Activated T-cell treated with anti-CD3 and anti-CD28 coated beads, Interleukin-2, amount 50 U/mL, for 4 hours (primary cell): ENCODE measurements at regions not wholly inside any gene's neighbourhood (a gene's known extent, or its start where the extent isn't known, plus 50 kb on each side); places are given as distances from the start of the nearest gene placed in this dataset.
"Not testable (repeated sequence)": the region's sequence is repeated elsewhere in the genome, so short reads cannot be mapped to it uniquely, and the experiment has no call there.

ENCODE experiments used
- ATAC-seq, 2 donors: fragments of 200-7000 bp; cut with Tn5 transposase; one replicate each; pipeline ENCODE4 v1.10.0; 2021
- DNase-seq: peaks from one replicate; pipeline ENCODE4 v3.0.0-alpha.2; 2020
- H3K27me3 Mint-ChIP-seq: one replicate; pipeline ENCODE4 v1.8.0; 2021; ENCODE audit warnings: low read depth, mixed read lengths
- H3K36me3 Mint-ChIP-seq: one replicate; pipeline ENCODE4 v1.8.0; 2022; ENCODE audit warnings: mixed read lengths; ENCODE audit not compliant: insufficient read depth
- H3K4me1 Mint-ChIP-seq: one replicate; pipeline ENCODE4 v1.8.0; 2021; ENCODE audit warnings: low read depth, mixed read lengths
- H3K4me3 Mint-ChIP-seq: one replicate; pipeline ENCODE4 v1.8.0; 2021; ENCODE audit warnings: mild to moderate bottlenecking, moderate library complexity, mixed read lengths
- H3K9me3 Mint-ChIP-seq: one replicate; pipeline ENCODE4 v1.8.0; 2021; ENCODE audit warnings: mixed read lengths

DNA sequence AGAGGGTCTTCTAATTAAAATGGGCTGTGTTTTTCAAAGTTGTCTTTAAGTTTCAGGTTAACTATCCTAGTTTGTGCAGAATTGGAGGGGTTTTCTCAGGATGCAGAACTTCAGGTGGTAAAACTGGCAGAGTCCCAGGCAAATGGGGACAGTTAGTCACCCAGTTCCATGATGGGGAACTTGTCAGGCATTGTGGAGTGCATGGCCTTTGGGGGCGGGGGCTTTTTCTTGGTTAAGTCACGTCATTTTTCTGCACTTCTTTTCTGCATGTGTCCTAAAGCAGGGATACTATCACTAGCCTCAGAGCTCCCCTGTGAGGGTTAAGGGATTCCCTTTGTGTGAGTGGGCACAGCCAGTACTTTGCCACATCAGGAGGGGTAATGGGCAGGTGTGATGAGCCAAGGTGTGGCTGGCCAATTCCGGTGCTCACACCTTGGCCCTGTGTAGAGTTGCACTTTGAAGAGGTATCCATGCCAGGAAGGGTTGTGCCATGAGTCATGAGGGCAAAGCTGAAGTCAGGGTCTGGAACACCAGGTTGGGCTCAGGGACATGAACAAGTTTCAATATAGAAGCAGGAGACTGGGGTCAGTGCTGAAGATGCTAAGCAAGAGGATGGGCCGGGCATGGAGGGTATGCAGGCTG is 126.0 kb upstream of the RREB1 start:
- ATAC-seq (no peak), DNase-seq (no peak)
- no peak overlapping the region for H3K4me3 Mint-ChIP-seq
- no peaks in the 10 kb centered on the region for H3K9me3 Mint-ChIP-seq
- no peaks in the 10 kb centered on the region for H3K27me3 Mint-ChIP-seq
- no peaks in the 10 kb centered on the region for H3K4me1 Mint-ChIP-seq
- no peaks in the 10 kb centered on the region for H3K36me3 Mint-ChIP-seq

DNA sequence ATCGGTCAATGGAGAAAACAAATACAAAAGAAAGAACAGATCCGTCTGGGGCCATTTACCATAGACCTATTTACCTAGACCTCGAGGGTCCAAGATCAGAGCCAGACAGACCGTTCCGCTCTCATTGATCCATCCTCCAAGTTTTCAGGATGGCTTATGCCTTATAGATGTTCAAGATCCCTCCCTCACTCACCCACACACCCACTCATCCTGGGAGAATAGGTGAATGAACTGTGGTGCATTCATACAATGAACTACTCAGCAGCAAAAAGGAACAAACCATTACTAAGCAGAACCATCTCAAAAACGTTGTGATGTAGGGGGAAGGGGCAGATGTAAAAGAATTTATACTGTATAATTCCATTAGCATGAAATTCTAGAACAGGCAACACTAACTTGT is 125.1 kb upstream of the RREB1 start:
- Mint-ChIP-seq H3K36me3 (no peaks in the 10 kb centered on the region), H3K27me3 (no peaks in the 10 kb centered on the region), H3K9me3 (no peaks in the 10 kb centered on the region), H3K4me1 (no peaks in the 10 kb centered on the region), H3K4me3 (no peak overlapping the region)
- no peak for DNase-seq
- no peak for ATAC-seq

DNA sequence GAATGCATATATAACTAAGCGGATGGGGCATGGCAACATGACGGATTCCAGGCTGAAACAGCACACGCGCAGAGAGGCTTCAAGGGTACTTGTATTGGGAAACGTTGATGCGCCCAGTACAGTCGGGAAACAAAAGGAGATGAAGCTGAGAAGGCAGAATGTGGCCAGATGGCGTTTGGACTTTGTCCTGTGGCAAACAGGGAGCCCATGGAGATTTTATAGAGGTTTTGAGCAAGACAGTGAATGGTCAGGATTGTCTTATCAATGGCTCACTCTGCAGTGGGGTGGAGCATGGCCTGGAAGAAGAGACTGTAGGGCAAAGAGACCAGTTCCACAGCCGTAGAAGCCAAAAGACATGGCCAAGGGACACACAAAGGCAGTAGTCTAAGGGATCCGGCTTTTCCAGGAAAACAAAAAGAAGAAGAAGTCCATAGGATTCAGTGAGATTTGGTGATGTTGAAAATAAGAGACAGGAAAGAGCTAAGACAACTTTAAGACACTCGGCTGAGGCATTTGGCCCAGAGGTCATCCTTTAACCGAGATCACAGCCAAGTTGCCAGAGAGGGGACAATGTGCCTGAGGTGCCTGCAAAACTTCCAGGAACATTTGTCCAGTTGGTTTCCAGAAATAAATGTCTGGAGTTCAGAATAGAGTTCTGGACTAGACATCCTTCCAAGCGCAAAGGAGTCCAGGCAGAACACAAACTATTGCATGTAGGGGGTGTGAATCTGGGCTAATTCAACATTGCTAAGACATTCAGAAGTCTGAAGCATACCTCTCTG is 123.0 kb upstream of the RREB1 start:
- Mint-ChIP-seq H3K4me1 (no peaks in the 10 kb centered on the region), H3K36me3 (no peaks in the 10 kb centered on the region), H3K27me3 (no peaks in the 10 kb centered on the region), H3K9me3 (no peaks in the 10 kb centered on the region), H3K4me3 (no peak overlapping the region)
- DNase-seq (no peak), ATAC-seq (no peak)

- Mint-ChIP-seq H3K36me3 (no peaks in the 10 kb centered on the region), H3K4me1 (no peaks in the 10 kb centered on the region), H3K9me3 (no peaks in the 10 kb centered on the region), H3K27me3 (no peaks in the 10 kb centered on the region), H3K4me3 (no peak overlapping the region)
- DNase-seq (no peak), ATAC-seq (no peak)
These were observed 121.4 kb upstream of the RREB1 start for GRCh38 chr6:6986344-6986743.

GRCh38 chr6:6987749-6988148 is 120.0 kb upstream of the RREB1 start:
- H3K27me3 Mint-ChIP-seq: no peaks in the 10 kb centered on the region
- H3K36me3 Mint-ChIP-seq: no peaks in the 10 kb centered on the region
- DNase-seq (no peak), ATAC-seq (no peak)
- H3K4me1 Mint-ChIP-seq: no peaks in the 10 kb centered on the region
- no peaks in the 10 kb centered on the region for H3K9me3 Mint-ChIP-seq
- no peak overlapping the region for H3K4me3 Mint-ChIP-seq

DNA sequence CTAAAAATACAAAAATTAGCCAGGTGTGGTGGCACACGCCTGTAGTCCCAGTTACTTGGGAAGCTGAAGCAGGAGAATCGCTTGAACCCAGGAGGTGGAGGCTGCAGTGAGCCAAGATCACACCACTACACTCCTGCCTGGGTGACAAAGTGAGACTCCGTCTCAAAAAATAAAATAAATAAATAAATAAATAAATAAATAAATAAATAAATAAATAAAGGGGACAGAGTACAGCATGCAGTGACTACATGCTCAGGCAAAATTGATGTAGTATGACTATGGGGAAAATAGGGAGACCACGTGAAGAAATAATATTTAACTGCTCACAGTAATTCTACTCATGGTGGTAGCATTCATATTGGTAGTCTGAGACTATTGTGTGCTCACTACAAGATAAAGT is 117.7 kb upstream of the RREB1 start:
- H3K4me3 Mint-ChIP-seq, ATAC-seq, H3K36me3 Mint-ChIP-seq, DNase-seq, H3K4me1 Mint-ChIP-seq, H3K9me3 Mint-ChIP-seq, H3K27me3 Mint-ChIP-seq: not testable (repeated sequence)

GRCh38 chr6:6993503-6994237 is 114.1 kb upstream of the RREB1 start:
- no peak for DNase-seq
- no peaks in the 10 kb centered on the region for H3K27me3 Mint-ChIP-seq
- no peaks in the 10 kb centered on the region for H3K4me1 Mint-ChIP-seq
- no peak overlapping the region for H3K4me3 Mint-ChIP-seq
- H3K36me3 Mint-ChIP-seq: no peaks in the 10 kb centered on the region
- no peaks in the 10 kb centered on the region for H3K9me3 Mint-ChIP-seq
- ATAC-seq: no peak

- DNase-seq: no peak
- Mint-ChIP-seq H3K4me1 (no peaks in the 10 kb centered on the region), H3K9me3 (no peaks in the 10 kb centered on the region), H3K36me3 (no peaks in the 10 kb centered on the region), H3K27me3 (no peaks in the 10 kb centered on the region), H3K4me3 (no peak overlapping the region)
- ATAC-seq: no peak
These were observed 113.0 kb upstream of the RREB1 start for GRCh38 chr6:6994796-6995195.

- no peaks in the 10 kb centered on the region for H3K27me3 Mint-ChIP-seq
- H3K4me1 Mint-ChIP-seq: no peaks in the 10 kb centered on the region
- DNase-seq (no peak), ATAC-seq (no peak)
- H3K9me3 Mint-ChIP-seq: no peaks in the 10 kb centered on the region
- H3K36me3 Mint-ChIP-seq: no peaks in the 10 kb centered on the region
- H3K4me3 Mint-ChIP-seq: no peak overlapping the region
These were observed 112.4 kb upstream of the RREB1 start for GRCh38 chr6:6995328-6995727.

DNA sequence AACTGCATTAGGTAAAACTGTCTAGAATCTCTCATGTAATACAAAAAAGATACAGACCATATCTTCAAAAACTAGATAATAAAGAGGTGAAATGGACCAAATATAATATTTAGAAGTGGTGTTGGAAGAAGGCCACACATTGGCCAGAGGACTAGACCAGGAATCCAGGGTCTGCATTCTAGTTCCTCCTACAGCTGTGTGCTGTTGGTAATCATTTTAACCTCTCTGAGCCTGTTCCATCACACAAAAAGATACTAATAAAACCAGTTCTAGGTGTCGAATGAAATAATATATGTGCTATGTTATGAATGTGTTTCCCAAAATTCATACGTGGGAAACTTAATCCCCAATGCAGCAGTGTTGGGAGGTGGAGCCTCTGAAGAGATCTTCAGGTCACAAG is 111.6 kb upstream of the RREB1 start:
- Mint-ChIP-seq H3K4me1 (no peaks in the 10 kb centered on the region), H3K27me3 (no peaks in the 10 kb centered on the region), H3K9me3 (no peaks in the 10 kb centered on the region), H3K4me3 (no peak overlapping the region), H3K36me3 (no peaks in the 10 kb centered on the region)
- ATAC-seq (no peak), DNase-seq (no peak)

- H3K4me1 Mint-ChIP-seq: no peaks in the 10 kb centered on the region
- no peaks in the 10 kb centered on the region for H3K36me3 Mint-ChIP-seq
- no peaks in the 10 kb centered on the region for H3K9me3 Mint-ChIP-seq
- H3K27me3 Mint-ChIP-seq: no peaks in the 10 kb centered on the region
- no peak for DNase-seq
- no peak for ATAC-seq
- H3K4me3 Mint-ChIP-seq: no peak overlapping the region
These were observed 110.2 kb upstream of the RREB1 start for GRCh38 chr6:6997263-6998193.

DNA sequence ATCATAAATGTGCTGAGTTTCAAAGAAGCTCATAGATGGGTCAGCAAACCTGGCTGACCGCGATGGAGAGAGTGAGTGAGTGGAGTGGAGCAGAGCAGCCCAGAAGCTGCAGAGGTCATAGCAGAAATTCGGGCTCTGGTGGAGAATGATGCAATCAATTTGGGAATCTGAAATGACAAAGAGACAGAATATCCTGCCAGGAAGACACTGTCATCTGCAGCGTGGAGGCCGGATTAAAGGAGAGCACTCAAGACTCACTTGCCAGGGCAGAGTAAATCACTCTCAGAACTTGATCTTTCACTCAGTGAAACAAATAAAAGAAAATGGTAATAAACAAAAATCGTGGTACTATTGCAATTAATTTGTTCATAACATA is 109.6 kb upstream of the RREB1 start:
- no peaks in the 10 kb centered on the region for H3K9me3 Mint-ChIP-seq
- ATAC-seq: no peak
- no peak overlapping the region for H3K4me3 Mint-ChIP-seq
- DNase-seq: no peak
- no peaks in the 10 kb centered on the region for H3K36me3 Mint-ChIP-seq
- no peaks in the 10 kb centered on the region for H3K27me3 Mint-ChIP-seq
- no peaks in the 10 kb centered on the region for H3K4me1 Mint-ChIP-seq

DNA sequence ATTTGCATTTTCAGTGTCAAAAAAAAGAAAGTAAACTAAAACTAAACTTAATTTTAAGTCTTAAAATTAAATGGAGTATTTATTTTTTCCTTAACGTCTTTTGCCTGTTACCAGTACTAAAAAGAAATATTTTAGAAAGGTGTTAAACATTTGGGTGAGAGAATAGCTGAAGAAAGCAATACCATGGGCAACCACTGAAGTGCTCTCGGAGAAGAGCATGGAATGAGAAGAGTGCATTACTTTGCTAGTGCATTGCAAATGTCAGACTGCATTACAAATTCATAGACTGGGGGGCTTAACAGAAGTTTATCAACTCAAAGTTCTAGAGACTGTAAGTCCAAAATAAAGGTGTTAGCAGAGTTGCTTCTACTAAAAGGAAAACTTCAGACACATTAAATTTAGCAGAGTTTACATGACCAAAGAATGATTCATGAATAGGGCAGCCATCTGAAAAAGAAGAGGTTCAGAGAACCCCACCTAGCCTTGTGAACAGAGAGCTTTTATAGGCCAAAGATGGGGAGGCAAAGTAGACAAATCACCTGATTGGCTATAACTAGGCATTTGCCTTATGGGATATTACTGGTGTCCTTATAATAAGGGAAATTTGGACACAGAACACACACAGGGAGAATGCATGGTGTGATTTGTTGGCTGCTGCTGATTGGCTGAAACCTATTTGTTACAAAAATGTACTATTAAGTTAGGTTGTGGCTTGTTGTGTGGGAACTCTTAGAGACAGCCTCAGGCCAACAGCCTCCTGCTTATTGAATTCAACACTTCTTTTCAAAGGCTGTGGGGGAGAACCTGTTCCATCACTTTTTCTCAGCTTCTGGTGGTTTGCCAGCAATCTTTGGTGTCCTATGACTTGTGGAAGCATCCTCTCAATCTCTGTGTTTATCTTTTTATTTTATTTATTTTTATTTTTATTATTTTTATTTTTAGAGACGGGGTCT is 106.7 kb upstream of the RREB1 start:
- H3K4me1 Mint-ChIP-seq: no peaks in the 10 kb centered on the region
- peaks cover 10% of the 10 kb centered on the region for H3K27me3 Mint-ChIP-seq
- no peaks in the 10 kb centered on the region for H3K36me3 Mint-ChIP-seq
- H3K4me3 Mint-ChIP-seq: no peak overlapping the region
- no peak for ATAC-seq
- DNase-seq: no peak
- no peaks in the 10 kb centered on the region for H3K9me3 Mint-ChIP-seq
